SK-N-SH (cell line): ENCODE measurements at regions not wholly inside any gene's neighbourhood (a gene's known extent, or its start where the extent isn't known, plus 50 kb on each side); places are given as distances from the start of the nearest gene placed in this dataset.

Experiments used
- CTCF ChIA-PET: fragments of 300-600, 350-600 bp; formaldehyde crosslinking; extraction: SDS; loops from one replicate; lab custom pipeline; 2021; lab: Yijun Ruan, JAX
- POLR2A ChIA-PET: fragments of 350-600 bp; sonication (Branson Sonifier 250); formaldehyde crosslinking; extraction: SDS; loops from one replicate; lab custom pipeline; 2020; ENCODE audit warnings: antibody characterized with exemption, inconsistent platforms; lab: Yijun Ruan, JAX
- DNase-seq: peaks from one replicate; pipeline ENCODE4 v3.0.0; 2012
- H2AFZ ChIP-seq: fragments of 200-600 bp; sonication (generic); 2 replicates; pipeline ENCODE4 v1.8.1; 2016; ENCODE audit warnings: antibody characterized with exemption, mild to moderate bottlenecking, low read depth
- H3F3A ChIP-seq: fragments of 200-600 bp; sonication (generic); replicated peaks from 2 replicates; pipeline ENCODE3; 2016; ENCODE audit warnings: antibody characterized with exemption, mild to moderate bottlenecking; ENCODE audit not compliant: insufficient read depth
- H3K27ac ChIP-seq, 2 experiments: fragments of 200-500 bp in 1 of 2; fragments of 200-600 bp in 1 of 2; sonication (Bioruptor generic) in 1 of 2; sonication (generic), shearing (Covaris generic) in 1 of 2; 2 replicates each; pipeline versions ENCODE4 v1.5.1 to v1.6.1; 2014 to 2016; ENCODE audit warnings: low read depth in 2 of 2, inconsistent platforms in 1 of 2, low read length in 1 of 2, mild to moderate bottlenecking in 1 of 2, mixed read lengths in 1 of 2
- H3K27me3 ChIP-seq: fragments of 200-600 bp; sonication (generic), shearing (Covaris generic); 2 replicates; pipeline ENCODE4 v1.6.1; 2016; ENCODE audit warnings: mixed run types; ENCODE audit not compliant: insufficient read depth
- H3K36me3 ChIP-seq, 2 experiments: fragments of 200-500 bp in 1 of 2; fragments of 200-600 bp in 1 of 2; sonication (Bioruptor generic) in 1 of 2; sonication (generic) in 1 of 2; replicated peaks in 1 of 2; 2 replicates each; pipeline versions ENCODE3 to v1.5.1; 2014 to 2016; ENCODE audit warnings: low read length in 1 of 2, mild to moderate bottlenecking in 1 of 2; ENCODE audit not compliant: insufficient read depth in 2 of 2, control insufficient read depth in 1 of 2
- H3K4me1 ChIP-seq, 2 experiments: fragments of 200-500 bp in 1 of 2; fragments of 200-600 bp in 1 of 2; sonication (Bioruptor generic) in 1 of 2; sonication (generic), shearing (Covaris generic) in 1 of 2; 2 replicates each; pipeline versions ENCODE4 v1.5.1 to v1.6.1; 2014 to 2016; ENCODE audit warnings: low read depth in 1 of 2, low read length in 1 of 2, mixed run types in 1 of 2; ENCODE audit not compliant: insufficient read depth in 2 of 2, control insufficient read depth in 1 of 2
- H3K4me2 ChIP-seq: fragments of 200-600 bp; sonication (generic), shearing (Covaris generic); 2 replicates; pipeline ENCODE4 v1.6.1; 2017; ENCODE audit warnings: mixed run types
- H3K4me3 ChIP-seq, 2 experiments: fragments of 200-500 bp in 1 of 2; fragments of 200-600 bp in 1 of 2; sonication (Bioruptor generic) in 1 of 2; sonication (generic), shearing (Covaris generic) in 1 of 2; 2 replicates each; pipeline versions ENCODE4 v1.5.1 to v1.8.1; 2014 to 2016; ENCODE audit warnings: low read depth in 2 of 2, inconsistent platforms in 1 of 2, low read length in 1 of 2, mild to moderate bottlenecking in 1 of 2, mixed read lengths in 1 of 2, moderate library complexity in 1 of 2
- H3K79me2 ChIP-seq: fragments of 200-600 bp; sonication (generic); 2 replicates; pipeline ENCODE4 v1.8.1; 2017; ENCODE audit warnings: mild to moderate bottlenecking; ENCODE audit not compliant: insufficient read depth
- H3K9ac ChIP-seq: fragments of 200-600 bp; sonication (generic); 2 replicates; pipeline ENCODE4 v1.6.1; 2017; ENCODE audit warnings: mixed run types
- H3K9me2 ChIP-seq: fragments of 200-600 bp; sonication (generic); 2 replicates; pipeline ENCODE4 v1.6.1; 2017; ENCODE audit warnings: mixed run types
- H3K9me3 ChIP-seq: fragments of 200-600 bp; sonication (generic); 2 replicates; pipeline ENCODE4 v1.6.1; 2017; ENCODE audit warnings: mixed run types, mild to moderate bottlenecking, moderate library complexity
- H4K20me1 ChIP-seq: fragments of 200-600 bp; sonication (generic); 2 replicates; pipeline ENCODE4 v1.6.1; 2017; ENCODE audit warnings: mild to moderate bottlenecking, mixed run types; ENCODE audit not compliant: insufficient read depth
- ELF1 ChIP-seq: IDR thresholded peaks from 2 replicates; pipeline ENCODE4 v1.4.0; 2012
- EZH2phosphoT487 ChIP-seq: fragments of 200-600 bp; sonication (generic); IDR thresholded peaks from 2 replicates; pipeline ENCODE4 v1.6.1; 2017; ENCODE audit warnings: low read depth, mixed run types, mild to moderate bottlenecking, antibody characterized with exemption, moderate library complexity, borderline replicate concordance
- FOSL2 ChIP-seq: IDR thresholded peaks from 2 replicates; pipeline ENCODE4 v1.4.0; 2012; ENCODE audit warnings: low read depth, mild to moderate bottlenecking, moderate library complexity, borderline replicate concordance
- FOXJ3 ChIP-seq: sonication (generic); formaldehyde crosslinking; IDR thresholded peaks from 2 replicates; pipeline ENCODE4 v1.5.1; 2020; ENCODE audit warnings: mild to moderate bottlenecking, missing genetic modification reagents
- FOXM1 ChIP-seq: IDR thresholded peaks from 2 replicates; pipeline ENCODE4 v1.4.0; 2012; ENCODE audit warnings: low read depth, mild to moderate bottlenecking
- GABPA ChIP-seq: IDR thresholded peaks from 2 replicates; pipeline ENCODE4 v1.4.0; 2012; ENCODE audit warnings: low read depth, mild to moderate bottlenecking
- GATA2 ChIP-seq: sonication (generic); formaldehyde crosslinking; IDR thresholded peaks from 2 replicates; pipeline ENCODE4 v1.5.0; 2020; ENCODE audit warnings: mild to moderate bottlenecking, missing genetic modification reagents
- JUND ChIP-seq: IDR thresholded peaks from 2 replicates; pipeline ENCODE4 v1.4.0; 2012
- MEF2A ChIP-seq: IDR thresholded peaks from 2 replicates; pipeline ENCODE4 v1.4.0; 2012; ENCODE audit warnings: low read depth, borderline replicate concordance
- NFIC ChIP-seq: IDR thresholded peaks from 2 replicates; pipeline ENCODE4 v1.4.0; 2012; ENCODE audit warnings: borderline replicate concordance
- NRF1 ChIP-seq: IDR thresholded peaks from 2 replicates; pipeline ENCODE4 v1.6.1; 2012; ENCODE audit warnings: low read depth, mild to moderate bottlenecking, low read length
- PBX3 ChIP-seq: IDR thresholded peaks from 2 replicates; pipeline ENCODE4; 2012
- RCOR1 ChIP-seq: fragments of 150-350 bp; IDR thresholded peaks from 2 replicates; pipeline ENCODE4 v1.6.1; 2017; ENCODE audit warnings: antibody characterized with exemption, low read length
- REST ChIP-seq: IDR thresholded peaks from 2 replicates; pipeline ENCODE4 v1.6.1; 2012; ENCODE audit warnings: mild to moderate bottlenecking, low read depth, low read length, moderate library complexity
- RFX5 ChIP-seq: IDR thresholded peaks from 2 replicates; pipeline ENCODE4 v1.6.1; 2012; ENCODE audit warnings: mild to moderate bottlenecking, improper control_type of control experiment, low read length
- RXRA ChIP-seq: IDR thresholded peaks from 2 replicates; pipeline ENCODE4 v1.4.0; 2012; ENCODE audit warnings: low read depth, mild to moderate bottlenecking, borderline replicate concordance
- SIN3A ChIP-seq: IDR thresholded peaks from 2 replicates; pipeline ENCODE4 v1.6.1; 2012; ENCODE audit warnings: low read depth, mild to moderate bottlenecking, low read length, moderate library complexity, borderline replicate concordance
- SMC3 ChIP-seq: IDR thresholded peaks from 2 replicates; pipeline ENCODE4 v1.6.1; 2012; ENCODE audit warnings: low read depth, low read length, improper control_type of control experiment
- TAF1 ChIP-seq: IDR thresholded peaks from 2 replicates; pipeline ENCODE4 v1.6.1; 2012; ENCODE audit warnings: low read depth, mild to moderate bottlenecking, low read length, moderate library complexity, borderline replicate concordance
- TEAD4 ChIP-seq: IDR thresholded peaks from 2 replicates; pipeline ENCODE4 v1.4.0; 2012; ENCODE audit warnings: mild to moderate bottlenecking, borderline replicate concordance; ENCODE audit not compliant: insufficient read depth
- YY1 ChIP-seq: IDR thresholded peaks from 2 replicates; pipeline ENCODE4 v1.4.0; 2012; ENCODE audit warnings: low read depth, mild to moderate bottlenecking
- WGBS: methylation state at CpG from one replicate; pipeline ENCODE4 v1.1.6; 2017; ENCODE audit warnings: low lambda C conversion rate; 5-methylcytosine and 5-hydroxymethylcytosine counted together
- TF ChIP-seq, protein P1 (sequence below): IDR thresholded peaks from 2 replicates; pipeline ENCODE4 v1.4.0; 2012; ENCODE audit warnings: low read depth
- TF ChIP-seq, protein P2 (sequence below): IDR thresholded peaks from 2 replicates; pipeline ENCODE4 v1.4.0; 2012; ENCODE audit warnings: low read depth, borderline replicate concordance

GRCh38 chr3:24773798-24774197, 279.1 kb upstream of the THRB start (continued):
- TF ChIP-seq PBX3 (no peak), MEF2A (no peak), GABPA (no peak), SMC3 (peak; percentile 86), EZH2phosphoT487 (no peak), ELF1 (no peak), FOXJ3 (CRISPR knock-in tag) (no peak), RCOR1 (no peak), FOSL2 (no peak)
- TF ChIP-seq, protein P1, sequence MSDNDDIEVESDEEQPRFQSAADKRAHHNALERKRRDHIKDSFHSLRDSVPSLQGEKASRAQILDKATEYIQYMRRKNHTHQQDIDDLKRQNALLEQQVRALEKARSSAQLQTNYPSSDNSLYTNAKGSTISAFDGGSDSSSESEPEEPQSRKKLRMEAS: no peak

GRCh38 chr3:24780991-24781390, 286.3 kb upstream of the THRB start:
- TF ChIP-seq TEAD4 (no peak), RCOR1 (no peak), GABPA (no peak), FOXM1 (no peak), YY1 (no peak), TAF1 (no peak), GATA2 (CRISPR knock-in tag) (no peak), RFX5 (no peak), FOXJ3 (CRISPR knock-in tag) (no peak), JUND (no peak), NFIC (no peak), NRF1 (no peak), RXRA (no peak), SIN3A (no peak), REST (no peak)
- TF ChIP-seq, protein P2, sequence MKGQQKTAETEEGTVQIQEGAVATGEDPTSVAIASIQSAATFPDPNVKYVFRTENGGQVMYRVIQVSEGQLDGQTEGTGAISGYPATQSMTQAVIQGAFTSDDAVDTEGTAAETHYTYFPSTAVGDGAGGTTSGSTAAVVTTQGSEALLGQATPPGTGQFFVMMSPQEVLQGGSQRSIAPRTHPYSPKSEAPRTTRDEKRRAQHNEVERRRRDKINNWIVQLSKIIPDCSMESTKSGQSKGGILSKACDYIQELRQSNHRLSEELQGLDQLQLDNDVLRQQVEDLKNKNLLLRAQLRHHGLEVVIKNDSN: no peak
- H3K27me3 ChIP-seq: no peaks in the 10 kb centered on the region
- no peaks in the 10 kb centered on the region for H3K36me3 ChIP-seq
- H3K9ac ChIP-seq: no peak overlapping the region
- H3F3A ChIP-seq: no peaks in the 10 kb centered on the region
- no peaks in the 10 kb centered on the region for H3K9me3 ChIP-seq
- no peak overlapping the region for H3K4me3 ChIP-seq
- H3K9me2 ChIP-seq: no peaks in the 10 kb centered on the region
- no peak overlapping the region for H2AFZ ChIP-seq
- no peak overlapping the region for H3K4me2 ChIP-seq
- H3K27ac ChIP-seq: no peak overlapping the region
- CTCF ChIA-PET: no interaction called here
- no peak for DNase-seq
- 21% methylated on average over 2 of the region's 2 CpGs for WGBS
- H3K4me1 ChIP-seq: no peaks in the 10 kb centered on the region
- H3K79me2 ChIP-seq: no peaks in the 10 kb centered on the region
- POLR2A ChIA-PET: no interaction called here
- H4K20me1 ChIP-seq: no peaks in the 10 kb centered on the region
